Activated B cell treated with CpG ODN at 0.5 μM for 24 hours (primary cell): ENCODE measurements at regions not wholly inside any gene's neighbourhood (a gene's known extent, or its start where the extent isn't known, plus 50 kb on each side); places are given as distances from the start of the nearest gene placed in this dataset.
"Not testable (repeated sequence)": the region's sequence is repeated elsewhere in the genome, so short reads cannot be mapped to it uniquely, and the experiment has no call there.

Experiments
- ATAC-seq: fragments of 200-7000 bp; cut with Tn5 transposase; one replicate; pipeline ENCODE4 v1.10.0; 2021; ENCODE audit warnings: low read depth, mild to moderate bottlenecking, moderate library complexity
- CTCF ChIA-PET: fragments of 350-600 bp; sonication (Branson Sonifier 250); formaldehyde crosslinking; loops from one replicate; lab custom pipeline; 2021; ENCODE audit warnings: antibody characterized with exemption; lab: Charles Lee
- POLR2A ChIA-PET: fragments of 350-600 bp; sonication (Branson Sonifier 250); formaldehyde crosslinking; loops from one replicate; lab custom pipeline; 2021; ENCODE audit warnings: antibody characterized with exemption; lab: Charles Lee
- DNase-seq: peaks from one replicate; pipeline ENCODE4 v3.0.0; 2022
- H3K27ac Mint-ChIP-seq: one replicate; pipeline ENCODE4 v1.8.0; 2020; ENCODE audit warnings: mixed read lengths
- H3K27me3 Mint-ChIP-seq: one replicate; pipeline ENCODE4 v1.8.0; 2021; ENCODE audit warnings: mixed read lengths
- H3K36me3 Mint-ChIP-seq: one replicate; pipeline ENCODE4 v1.8.0; 2021; ENCODE audit warnings: low read depth, mixed read lengths
- H3K4me1 Mint-ChIP-seq: one replicate; pipeline ENCODE4 v1.8.0; 2021; ENCODE audit warnings: mixed read lengths
- H3K4me3 Mint-ChIP-seq: one replicate; pipeline ENCODE4 v1.8.0; 2020; ENCODE audit warnings: mild to moderate bottlenecking, mixed read lengths
- H3K9me3 Mint-ChIP-seq: one replicate; pipeline ENCODE4 v1.8.0; 2020; ENCODE audit warnings: mixed read lengths
- intact Hi-C: fragments of 100-400 bp; cut with micrococcal nuclease; formaldehyde crosslinking; loops from one replicate; pipeline ENCODE4 v1.15.1; 2024
- TF ChIP-seq, protein P1 (sequence below): fragments of 200-600 bp; IDR thresholded peaks from one replicate; pipeline ENCODE4 v1.8.0; 2022; ENCODE audit warnings: antibody characterized with exemption, mild to moderate bottlenecking

DNA sequence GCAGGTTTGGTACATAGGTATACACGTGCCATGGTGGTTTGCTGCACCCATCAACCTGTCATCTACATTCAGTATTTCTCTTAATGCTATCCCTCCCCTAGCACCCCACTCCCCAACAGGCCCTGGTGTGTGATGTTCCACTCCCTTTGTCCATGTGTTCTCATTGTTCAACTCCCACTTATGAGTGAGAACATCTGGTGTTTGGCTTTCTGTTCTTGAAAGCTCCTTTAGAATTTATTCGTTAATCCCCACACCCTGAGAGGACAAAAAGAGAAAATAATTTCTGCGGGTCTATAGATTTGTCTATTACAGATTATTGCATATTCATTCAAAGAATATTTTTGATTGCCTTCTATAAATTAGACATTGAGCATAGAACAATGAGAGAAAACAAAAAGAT lies 455.5 kb downstream of the PLPP3 start:
- no peak for ATAC-seq
- no peaks in the 10 kb centered on the region for H3K4me1 Mint-ChIP-seq
- no peak overlapping the region for H3K27ac Mint-ChIP-seq
- intact Hi-C loops: no loop called here
- H3K36me3 Mint-ChIP-seq: no peaks in the 10 kb centered on the region
- H3K4me3 Mint-ChIP-seq: no peak overlapping the region
- ChIA-PET CTCF (no interaction called here), POLR2A (no interaction called here)
- H3K9me3 Mint-ChIP-seq: peaks cover 9% of the 10 kb centered on the region
- TF ChIP-seq, protein P1, sequence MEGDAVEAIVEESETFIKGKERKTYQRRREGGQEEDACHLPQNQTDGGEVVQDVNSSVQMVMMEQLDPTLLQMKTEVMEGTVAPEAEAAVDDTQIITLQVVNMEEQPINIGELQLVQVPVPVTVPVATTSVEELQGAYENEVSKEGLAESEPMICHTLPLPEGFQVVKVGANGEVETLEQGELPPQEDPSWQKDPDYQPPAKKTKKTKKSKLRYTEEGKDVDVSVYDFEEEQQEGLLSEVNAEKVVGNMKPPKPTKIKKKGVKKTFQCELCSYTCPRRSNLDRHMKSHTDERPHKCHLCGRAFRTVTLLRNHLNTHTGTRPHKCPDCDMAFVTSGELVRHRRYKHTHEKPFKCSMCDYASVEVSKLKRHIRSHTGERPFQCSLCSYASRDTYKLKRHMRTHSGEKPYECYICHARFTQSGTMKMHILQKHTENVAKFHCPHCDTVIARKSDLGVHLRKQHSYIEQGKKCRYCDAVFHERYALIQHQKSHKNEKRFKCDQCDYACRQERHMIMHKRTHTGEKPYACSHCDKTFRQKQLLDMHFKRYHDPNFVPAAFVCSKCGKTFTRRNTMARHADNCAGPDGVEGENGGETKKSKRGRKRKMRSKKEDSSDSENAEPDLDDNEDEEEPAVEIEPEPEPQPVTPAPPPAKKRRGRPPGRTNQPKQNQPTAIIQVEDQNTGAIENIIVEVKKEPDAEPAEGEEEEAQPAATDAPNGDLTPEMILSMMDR: no peak
- H3K27me3 Mint-ChIP-seq: peaks cover 15% of the 10 kb centered on the region
- DNase-seq: no peak

DNA sequence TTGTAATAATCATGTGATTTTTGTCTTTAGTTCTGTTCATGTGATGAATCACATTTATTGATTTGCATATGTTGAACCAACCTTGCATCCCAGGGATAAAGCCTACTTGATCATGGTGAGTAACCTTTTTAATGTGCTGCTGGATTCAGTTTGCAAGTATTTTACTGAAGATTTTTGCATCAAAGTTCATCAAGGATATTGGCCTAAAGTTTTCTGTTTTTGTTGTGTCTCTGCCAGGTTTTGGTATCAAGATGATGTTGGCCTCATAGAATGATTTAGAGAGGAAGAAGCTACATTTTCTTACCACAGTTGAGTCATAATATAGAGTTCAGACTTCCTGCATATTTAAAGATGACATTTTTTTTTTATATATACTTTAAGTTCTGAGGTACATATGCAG lies 455.9 kb downstream of the PLPP3 start:
- peaks cover 15% of the 10 kb centered on the region for H3K27me3 Mint-ChIP-seq
- TF ChIP-seq, protein P1: no peak
- H3K9me3 Mint-ChIP-seq: peaks cover 9% of the 10 kb centered on the region
- H3K4me3 Mint-ChIP-seq: no peak overlapping the region
- H3K36me3 Mint-ChIP-seq: no peaks in the 10 kb centered on the region
- intact Hi-C loops: no loop called here
- DNase-seq (no peak), ATAC-seq (no peak)
- H3K4me1 Mint-ChIP-seq: no peaks in the 10 kb centered on the region
- H3K27ac Mint-ChIP-seq: no peak overlapping the region
- POLR2A ChIA-PET: no interaction called here
- CTCF ChIA-PET: no interaction called here

DNA sequence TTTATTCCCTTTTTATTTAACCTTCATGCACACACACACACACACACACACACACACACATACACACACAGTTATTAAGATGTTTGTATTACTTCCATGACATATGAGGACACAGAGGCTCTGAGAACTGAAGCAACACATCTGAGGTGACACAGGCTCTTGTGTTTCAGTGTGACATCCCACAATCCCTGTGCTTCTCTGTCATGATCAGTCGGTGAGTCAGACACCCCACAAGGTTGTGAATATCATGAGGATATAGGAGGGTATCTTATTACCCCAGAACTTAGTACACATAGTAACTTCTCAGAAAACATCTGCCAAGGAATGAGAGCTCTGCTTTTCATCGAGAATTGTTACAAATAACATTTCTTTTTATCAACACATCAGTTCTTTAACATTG lies 459.3 kb downstream of the PLPP3 start:
- TF ChIP-seq, protein P1: no peak
- POLR2A ChIA-PET: no interaction called here

DNA sequence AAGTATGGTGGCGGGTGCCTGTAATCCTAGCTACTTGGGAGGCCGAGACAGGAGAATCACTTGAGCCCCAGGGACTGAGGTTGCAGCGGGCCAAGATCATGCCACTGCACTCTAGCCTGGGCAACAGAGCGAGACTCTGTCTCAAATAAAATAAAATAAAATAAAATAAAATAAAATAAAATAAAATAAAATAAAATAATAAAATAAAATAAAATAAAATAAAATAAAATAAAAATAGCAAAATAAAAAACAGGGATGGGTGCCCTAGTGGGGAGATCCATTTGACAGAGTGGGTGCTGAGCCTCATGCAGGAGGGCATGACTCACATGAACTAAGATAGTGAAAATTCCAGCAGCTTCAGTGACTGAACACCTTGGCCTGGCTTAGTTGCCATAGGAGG lies 460.7 kb downstream of the PLPP3 start:
- H3K27ac Mint-ChIP-seq, DNase-seq, H3K27me3 Mint-ChIP-seq, H3K4me1 Mint-ChIP-seq, H3K9me3 Mint-ChIP-seq, H3K4me3 Mint-ChIP-seq, POLR2A ChIA-PET, H3K36me3 Mint-ChIP-seq, CTCF ChIA-PET, ATAC-seq, intact Hi-C loops: not testable (repeated sequence)

More for the DNA sequence above, 459.3 kb downstream of the PLPP3 start:
- peaks cover 12% of the 10 kb centered on the region for H3K27me3 Mint-ChIP-seq
- intact Hi-C loops: no loop called here
- H3K36me3 Mint-ChIP-seq: no peaks in the 10 kb centered on the region
- peaks cover 9% of the 10 kb centered on the region for H3K9me3 Mint-ChIP-seq
- CTCF ChIA-PET: no interaction called here
- no peaks in the 10 kb centered on the region for H3K4me1 Mint-ChIP-seq
- DNase-seq (no peak), ATAC-seq (no peak)
- no peak overlapping the region for H3K27ac Mint-ChIP-seq
- no peak overlapping the region for H3K4me3 Mint-ChIP-seq

DNA sequence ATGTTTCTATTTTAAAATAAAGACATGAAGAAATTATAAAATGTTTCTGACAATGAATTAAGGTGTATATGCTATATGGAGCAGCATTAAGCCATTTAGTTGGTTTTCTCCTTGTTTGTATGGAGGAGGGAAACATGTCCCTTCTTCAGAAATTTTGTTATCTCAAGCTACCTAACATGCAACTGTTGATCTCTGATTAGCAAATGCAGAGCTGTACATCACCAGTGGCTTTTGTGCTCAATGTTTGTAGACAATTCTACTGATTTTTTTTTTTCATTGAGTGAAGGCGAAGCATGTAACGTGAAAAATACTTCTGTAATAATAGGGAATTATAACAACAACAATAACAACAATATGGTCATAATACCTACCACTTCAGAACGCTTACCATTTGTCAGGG lies 463.7 kb downstream of the PLPP3 start:
- ATAC-seq: no peak
- POLR2A ChIA-PET: no interaction called here
- no peak overlapping the region for H3K27ac Mint-ChIP-seq
- H3K27me3 Mint-ChIP-seq: peaks cover 5% of the 10 kb centered on the region
- CTCF ChIA-PET: no interaction called here
- no peaks in the 10 kb centered on the region for H3K4me1 Mint-ChIP-seq
- intact Hi-C loops: no loop called here
- no peak overlapping the region for H3K4me3 Mint-ChIP-seq
- TF ChIP-seq, protein P1: no peak
- peaks cover 10% of the 10 kb centered on the region for H3K9me3 Mint-ChIP-seq
- no peak for DNase-seq
- H3K36me3 Mint-ChIP-seq: no peaks in the 10 kb centered on the region

DNA sequence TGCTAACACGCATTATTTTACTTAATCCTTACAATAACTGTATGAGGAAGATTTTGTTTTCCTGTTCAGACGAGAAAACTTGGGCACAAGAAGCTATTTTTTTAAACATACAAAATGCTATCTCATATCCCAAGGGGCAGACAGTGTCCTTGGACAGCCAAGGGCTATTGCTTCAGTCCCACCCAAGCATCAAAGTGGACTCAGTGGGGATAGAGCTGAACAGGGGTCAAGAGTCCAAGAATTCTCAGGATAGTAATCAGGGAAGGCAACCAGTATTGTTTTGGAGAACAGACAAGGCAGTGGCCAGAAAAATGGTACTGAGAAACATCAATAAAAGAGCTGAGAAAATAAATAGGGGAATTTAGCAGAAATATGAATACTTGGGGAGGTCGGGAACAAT lies 465.7 kb downstream of the PLPP3 start:
- CTCF ChIA-PET: no interaction called here
- TF ChIP-seq, protein P1: no peak
- no peak for ATAC-seq
- POLR2A ChIA-PET: no interaction called here
- intact Hi-C loops: no loop called here
- Mint-ChIP-seq H3K4me1 (no peaks in the 10 kb centered on the region), H3K9me3 (peaks cover 10% of the 10 kb centered on the region), H3K4me3 (no peak overlapping the region), H3K27me3 (peaks cover 6% of the 10 kb centered on the region), H3K27ac (no peak overlapping the region), H3K36me3 (no peaks in the 10 kb centered on the region)
- DNase-seq: no peak
